ENCODE measurements at regions not wholly inside any gene's neighbourhood (a gene's known extent, or its start where the extent isn't known, plus 50 kb on each side); places are given as distances from the start of the nearest gene placed in this dataset.
"Not testable (repeated sequence)": the region's sequence is repeated elsewhere in the genome, so short reads cannot be mapped to it uniquely, and the experiment has no call there.

DNA sequence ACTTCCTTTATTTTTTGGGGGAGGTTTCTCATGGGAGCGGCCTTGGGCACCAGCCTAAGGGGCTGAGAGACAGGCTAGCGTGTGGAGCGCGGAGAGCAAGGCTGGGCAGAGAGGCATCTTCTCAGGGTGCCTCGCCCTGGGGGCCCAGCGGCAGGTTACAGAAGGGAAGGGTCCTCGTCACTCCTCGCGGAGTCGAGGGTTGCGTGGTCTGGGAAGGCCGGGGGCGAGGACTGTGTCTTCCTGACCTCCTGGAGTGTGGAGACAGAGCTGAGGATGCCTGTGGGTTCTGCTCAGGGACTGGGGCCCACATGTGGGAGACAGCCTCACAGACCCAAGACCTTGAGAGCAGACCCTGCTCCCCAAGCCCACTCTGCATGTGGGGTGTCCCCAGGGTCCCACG lies 79.6 kb upstream of the LRPAP1 start:
- no peak for DNase-seq

DNA sequence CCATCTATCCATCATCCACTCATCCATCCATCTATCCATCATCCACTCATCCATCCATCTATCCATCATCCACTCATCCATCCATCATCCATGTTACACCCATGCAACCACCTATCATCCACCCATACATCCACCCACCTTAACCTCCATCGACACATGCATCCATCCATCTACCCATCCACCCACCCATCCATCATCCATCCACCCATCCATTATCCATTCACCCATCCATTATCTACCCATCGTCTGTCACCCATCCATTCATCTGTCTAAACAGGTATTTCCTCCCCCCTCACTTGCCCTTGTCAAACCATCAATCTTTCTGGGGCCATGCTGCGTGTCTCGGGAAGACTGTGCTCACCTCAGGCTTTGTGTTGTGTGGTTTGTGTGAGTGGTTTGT lies 78.6 kb upstream of the LRPAP1 start:
- not testable (repeated sequence) for DNase-seq

DNA sequence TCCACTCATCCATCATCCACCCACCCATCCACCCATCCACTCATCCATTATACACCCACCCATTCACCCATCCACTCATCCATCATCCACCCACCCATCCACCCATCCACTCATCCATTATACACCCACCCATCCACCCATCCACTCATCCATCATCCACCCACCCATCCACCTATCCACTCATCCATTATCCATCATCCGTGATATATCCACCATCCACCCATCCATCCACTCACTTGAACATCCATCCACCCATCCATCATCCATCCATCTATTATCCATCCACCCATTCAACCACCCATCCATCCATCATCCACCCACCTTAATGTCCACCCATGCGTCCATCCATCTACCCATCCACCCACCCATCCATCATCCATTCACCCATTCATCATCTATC lies 77.7 kb upstream of the LRPAP1 start:
- DNase-seq, result not testable (repeated sequence)

DNA sequence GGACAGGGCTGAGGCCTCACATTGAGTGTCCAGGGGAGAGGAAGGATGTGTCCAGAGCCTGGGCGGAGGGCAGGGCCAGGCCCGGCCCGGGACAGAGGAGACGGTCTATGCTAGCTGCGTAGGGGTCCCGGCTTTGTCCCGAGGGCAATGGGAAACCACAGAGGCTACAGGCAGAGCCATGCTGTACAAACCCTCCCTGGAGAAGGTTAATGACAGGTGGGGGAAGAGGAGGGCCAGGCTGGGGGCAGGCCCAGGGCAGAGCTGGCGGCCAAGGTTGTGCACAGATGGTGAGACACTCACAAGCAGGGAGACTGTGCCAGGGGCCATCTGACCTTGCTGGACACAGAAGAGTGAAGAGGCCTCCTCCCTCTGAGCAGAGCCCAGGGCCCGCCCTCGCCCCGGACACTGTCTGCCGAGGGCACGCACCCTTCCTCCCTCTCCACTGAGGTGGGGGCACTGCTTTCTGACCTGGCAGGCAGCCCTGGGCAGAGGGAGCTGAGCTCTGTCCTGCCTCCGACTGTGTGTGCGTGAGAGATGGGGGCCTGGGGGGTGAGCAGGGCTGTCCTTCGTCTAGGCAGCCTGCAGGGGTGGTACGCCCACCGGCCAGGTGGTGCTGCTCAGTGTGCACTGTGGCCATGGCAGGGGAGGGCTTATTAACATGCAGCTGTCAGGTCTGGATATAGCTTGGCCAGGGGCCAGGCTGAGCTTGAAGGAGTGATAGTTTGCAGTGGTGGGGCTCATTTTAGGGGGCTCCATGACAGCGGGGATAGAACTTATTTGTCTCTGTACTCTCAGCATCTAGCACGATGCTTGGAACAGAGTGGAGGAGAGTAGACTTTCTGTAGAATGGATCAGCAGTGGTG lies 75.7 kb upstream of the LRPAP1 start:
- no peak for DNase-seq

DNA sequence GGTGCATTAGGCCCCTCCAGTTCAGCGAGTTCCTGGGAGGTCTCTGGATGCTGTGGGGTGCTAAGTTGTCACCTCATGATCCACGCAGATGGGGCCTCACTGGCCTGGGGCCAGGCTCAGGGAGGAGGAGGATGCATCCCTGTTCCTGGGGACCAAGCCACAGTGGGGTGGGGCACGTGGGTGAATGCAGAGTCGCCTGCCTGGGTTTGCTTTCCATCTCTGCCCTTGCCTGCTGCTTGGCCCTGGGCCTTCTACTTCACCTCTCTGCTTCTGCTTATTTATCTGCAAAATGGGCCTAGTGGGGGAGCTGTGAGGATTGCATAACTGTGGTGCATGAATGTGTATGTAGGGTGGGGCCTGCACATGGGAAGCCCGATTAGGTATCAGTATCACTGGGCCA lies 74.6 kb upstream of the LRPAP1 start:
- DNase-seq, result not testable (repeated sequence)

DNA sequence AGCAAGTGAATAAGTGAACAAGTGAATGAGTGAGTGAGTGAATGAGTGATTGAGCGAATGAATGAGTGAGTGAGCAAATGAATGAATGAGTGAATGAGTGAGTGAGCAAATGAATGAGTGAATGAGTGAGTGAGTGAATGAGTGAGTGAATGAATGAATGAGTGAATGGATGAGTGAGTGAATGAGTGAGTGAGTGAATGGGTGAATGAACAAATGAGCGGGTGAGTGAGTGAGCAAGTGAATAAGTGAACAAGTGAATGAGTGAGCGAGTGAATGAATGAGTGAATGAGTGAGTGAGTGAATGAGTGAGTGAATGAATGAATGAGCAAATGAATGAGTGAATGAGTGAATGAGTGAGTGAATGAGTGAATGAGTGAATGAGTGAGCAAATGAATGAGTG lies 74.0 kb upstream of the LRPAP1 start:
- not testable (repeated sequence) for DNase-seq

DNA sequence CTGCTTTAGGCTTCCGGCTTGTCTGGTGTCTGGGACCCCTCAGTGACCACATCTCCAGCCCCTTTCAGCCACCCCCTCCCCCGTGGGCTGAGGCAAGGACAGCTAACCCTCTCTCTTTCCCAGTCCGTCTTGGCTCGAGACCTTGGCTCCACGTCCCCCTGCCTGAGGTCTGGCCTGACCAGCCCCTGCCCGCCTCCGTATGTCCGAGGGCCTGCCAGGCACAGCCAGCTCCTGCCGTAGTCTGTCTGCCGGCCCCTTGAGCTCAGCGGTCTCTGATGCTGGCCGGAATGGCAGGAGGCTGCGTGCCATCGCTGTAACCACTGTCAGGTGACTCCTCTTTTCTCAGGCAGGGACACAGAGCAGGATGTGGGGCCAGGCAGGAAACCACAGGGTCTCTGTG lies 73.3 kb upstream of the LRPAP1 start:
- no peak for DNase-seq

DNA sequence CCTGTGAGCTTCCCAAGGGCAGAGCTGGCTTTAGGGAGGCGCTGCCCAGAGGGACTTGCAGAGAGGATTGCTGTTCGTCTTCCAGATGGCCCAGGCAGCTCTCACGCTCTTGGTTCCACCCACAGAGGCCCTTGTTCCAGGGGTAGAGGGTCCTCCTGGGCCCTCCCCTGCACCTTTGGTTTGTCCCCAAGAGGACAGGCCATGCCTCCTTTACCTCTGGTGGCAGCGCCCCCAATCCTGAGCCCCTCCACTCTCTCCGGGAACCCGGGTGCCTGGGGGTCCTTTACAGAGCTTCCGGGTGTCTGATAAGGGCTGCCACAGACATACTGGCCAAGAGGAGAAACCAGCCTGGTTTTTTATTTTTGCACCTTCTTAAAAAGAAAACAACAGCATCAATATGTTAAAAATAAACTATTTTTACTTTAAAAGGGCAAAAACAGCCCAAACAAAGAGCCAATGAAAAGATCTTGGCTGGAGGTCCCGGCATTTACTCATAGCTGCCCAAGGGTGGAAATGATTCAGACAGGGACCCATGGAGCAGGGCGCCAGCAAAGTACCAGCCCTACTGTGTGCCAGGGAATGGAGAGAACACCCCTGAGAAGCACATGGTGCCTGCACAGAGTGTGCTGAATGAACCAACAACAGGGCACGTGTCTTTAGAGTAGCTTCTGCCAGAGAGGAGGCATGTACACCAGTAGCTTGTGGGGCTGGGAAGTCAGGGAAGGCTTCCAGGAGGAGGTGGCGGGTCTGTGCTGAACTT lies 70.8 kb upstream of the LRPAP1 start:
- DNase-seq, result not testable (repeated sequence)

DNA sequence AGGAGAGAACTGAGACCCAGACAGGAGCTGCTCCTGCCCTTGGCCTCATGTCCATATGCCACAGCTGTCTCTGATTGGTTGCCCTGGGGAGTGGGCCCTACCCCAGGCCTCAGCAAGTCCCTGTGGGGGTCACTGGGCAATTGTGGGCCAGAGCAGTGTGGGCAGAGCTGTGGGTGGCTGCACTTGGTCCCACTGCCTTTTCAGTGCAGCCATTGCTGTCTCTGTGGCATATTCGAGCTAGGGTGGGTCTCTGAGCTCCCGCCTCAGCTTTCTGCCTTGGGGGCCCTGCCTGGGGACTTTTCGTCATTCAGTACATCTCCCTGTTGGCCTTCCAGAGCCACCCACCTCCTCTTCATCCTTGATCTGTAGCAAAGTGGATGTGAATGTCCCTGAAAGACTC lies 69.8 kb upstream of the LRPAP1 start:
- DNase-seq, result no peak

DNA sequence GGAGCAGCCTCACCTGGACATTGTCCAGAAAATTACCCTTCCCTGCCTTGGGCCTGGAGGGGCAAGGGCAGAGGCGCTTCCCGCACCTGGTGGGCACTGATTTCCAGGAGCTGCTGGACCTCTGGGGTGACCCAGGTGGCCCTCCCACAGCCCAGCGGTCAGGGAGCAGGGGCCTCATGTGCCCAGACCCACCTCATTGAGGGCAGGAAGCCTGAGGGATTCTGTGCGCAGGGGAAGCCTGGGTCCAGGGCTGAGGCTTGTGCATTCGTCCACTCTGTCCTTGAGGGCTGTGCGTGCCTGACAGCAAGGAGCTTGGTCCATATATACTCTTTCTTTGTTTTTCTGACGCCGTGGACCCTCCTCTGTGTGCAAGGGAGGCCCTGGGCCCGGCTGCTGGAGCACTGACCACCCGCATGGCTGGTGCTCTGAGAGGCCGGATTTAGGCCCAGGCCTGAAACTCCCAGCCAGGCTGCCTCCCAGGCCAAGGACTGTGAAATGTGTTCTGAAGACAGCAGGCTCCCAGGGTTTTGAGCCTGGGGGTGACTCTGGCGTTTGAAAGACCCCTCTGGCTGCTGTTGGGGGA lies 69.0 kb upstream of the LRPAP1 start:
- DNase-seq, result not testable (repeated sequence)

DNA sequence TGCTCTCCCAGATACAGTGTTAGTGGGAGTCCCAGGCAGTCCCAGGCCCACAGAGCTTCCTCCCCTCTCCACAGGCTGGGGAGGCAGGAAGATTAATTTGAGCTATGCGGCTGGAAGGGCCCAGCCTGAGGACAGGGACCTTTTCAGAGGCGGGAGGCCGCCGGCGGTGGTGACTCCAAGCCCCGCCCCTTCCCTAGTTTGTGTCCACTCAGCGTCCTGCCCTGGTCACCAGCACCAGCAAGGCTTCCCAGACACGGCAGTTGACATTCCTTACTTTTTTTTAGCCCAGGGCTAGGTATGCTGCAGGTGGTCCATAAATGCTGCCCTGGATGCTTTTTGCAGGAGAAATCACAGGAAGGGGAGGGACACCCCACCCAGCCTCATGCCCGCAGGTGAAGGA lies 67.7 kb upstream of the LRPAP1 start:
- DNase-seq, result no peak

DNA sequence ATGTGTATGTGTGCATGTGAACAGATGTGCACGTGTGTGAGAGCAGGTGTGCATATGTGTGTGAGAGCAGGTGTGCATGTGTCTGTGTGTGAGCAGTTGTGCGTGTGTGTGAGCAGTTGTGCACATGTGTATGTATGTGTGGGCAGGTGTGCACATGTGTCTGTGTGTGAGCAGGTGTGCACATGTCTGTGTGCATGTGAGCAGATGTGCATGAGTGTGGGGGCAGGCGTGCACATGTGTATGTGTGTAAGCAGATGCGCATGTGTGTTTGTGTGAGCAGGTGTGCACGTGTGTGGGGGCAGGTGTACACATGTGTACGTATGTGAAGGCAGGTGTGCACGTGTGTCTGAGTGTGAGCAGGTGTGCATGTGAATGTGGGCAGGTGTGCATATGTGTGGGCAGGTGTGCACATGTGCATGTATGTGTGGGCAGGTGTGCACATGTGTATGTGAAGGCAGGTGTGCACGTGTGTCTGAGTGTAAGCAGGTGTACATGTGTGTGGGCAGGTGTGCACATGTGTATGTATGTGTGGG lies 66.5 kb upstream of the LRPAP1 start:
- DNase-seq, result no peak

DNA sequence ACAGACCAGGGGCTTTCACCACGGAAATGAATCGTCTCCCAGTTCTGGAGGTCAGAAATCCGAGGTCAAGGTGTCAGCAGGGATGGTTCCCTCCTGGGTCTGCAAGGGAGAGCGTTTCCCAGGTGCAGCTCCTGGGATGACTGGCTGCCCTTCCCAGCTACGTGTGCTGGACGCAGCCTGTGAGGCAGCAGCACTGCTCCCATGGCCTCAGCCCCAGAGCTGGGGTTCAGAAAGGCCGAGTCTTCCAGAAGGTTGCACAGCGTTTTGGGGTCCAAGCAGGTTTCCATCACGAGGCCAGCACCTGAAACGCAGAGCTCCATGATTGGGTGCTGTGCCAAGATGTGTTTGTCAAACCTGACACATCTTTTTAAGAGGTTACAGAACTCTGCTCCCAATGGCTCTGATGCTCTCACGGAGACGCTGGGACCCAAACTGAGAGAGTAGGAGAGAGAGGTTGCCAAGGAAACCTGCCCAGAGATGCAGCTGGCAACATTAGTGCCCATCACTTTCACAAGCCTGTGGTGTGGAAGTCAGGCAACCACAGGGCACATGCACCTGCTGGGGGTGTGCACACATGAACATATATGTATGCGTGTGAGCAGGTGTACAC lies 65.8 kb upstream of the LRPAP1 start:
- DNase-seq, result not testable (repeated sequence)

DNA sequence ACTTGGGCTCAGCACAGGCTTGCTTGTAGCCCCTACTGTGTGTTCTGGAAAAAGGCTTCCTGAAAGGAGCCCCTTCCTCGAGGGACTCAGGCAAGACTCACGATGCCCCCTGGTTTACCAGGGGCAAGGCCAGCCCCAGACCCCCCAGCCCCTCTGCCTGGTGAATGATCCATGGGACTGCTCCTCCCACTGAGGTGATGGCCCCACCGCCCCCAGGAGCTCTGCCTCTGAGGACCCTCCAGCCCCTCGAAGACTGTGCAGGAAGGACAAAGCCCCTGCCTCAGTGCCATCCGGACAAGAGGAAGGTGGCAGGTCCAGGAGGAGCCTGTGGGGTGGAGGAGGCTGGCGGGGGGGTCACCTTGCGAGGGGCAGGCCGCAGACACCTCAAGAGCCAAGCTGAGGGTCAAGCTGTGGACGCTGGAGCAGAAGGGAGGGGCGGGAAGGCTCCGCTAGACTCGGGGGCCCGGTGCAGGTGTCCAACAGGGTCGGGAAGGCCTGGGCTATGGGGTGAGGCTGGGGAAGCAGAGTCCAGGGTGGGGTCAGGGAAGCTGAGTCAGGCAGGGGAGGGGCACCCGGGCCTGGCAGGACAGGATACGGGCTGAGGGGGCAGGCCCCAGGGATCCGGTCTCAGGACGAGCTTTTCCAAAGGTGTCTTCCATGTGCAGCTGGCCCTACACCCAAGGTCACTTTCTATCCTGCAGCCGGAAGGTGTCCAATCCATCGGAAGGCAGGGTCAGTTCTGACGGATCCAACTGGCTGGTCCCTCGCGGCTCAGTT lies 64.9 kb upstream of the LRPAP1 start:
- not testable (repeated sequence) for DNase-seq

DNA sequence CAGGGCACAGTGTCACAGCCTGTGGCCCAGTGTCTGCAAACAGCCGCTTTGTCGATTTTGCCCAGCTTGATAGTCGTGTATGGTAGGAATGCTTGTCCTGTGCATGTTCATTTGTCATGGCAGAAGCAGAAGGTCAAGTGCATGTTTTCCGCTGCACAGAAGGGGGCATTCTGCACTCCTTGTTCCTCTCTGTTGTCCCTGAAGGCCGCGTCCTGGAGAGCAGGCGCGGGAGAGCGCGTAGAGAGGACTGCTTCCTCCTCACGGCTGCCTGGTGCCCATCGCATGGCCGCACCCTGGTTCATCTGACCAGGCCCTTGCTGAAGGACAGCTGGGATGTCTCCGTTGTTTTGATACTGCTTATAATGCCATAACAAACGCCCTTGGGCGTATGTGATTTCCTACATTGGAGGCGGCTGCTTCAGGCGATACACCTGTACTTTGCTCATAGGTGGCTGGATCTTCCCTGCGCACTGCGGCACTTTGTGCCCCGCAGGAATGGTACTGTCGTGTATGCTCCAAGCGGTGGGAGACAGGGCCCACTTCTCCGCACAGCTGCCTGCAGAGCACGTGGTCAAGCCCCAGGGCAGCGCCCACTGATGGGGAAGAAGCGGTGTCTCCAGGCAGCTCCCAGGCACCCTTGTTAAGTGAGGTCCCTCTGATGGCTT lies 63.5 kb upstream of the LRPAP1 start:
- not testable (repeated sequence) for DNase-seq

DNA sequence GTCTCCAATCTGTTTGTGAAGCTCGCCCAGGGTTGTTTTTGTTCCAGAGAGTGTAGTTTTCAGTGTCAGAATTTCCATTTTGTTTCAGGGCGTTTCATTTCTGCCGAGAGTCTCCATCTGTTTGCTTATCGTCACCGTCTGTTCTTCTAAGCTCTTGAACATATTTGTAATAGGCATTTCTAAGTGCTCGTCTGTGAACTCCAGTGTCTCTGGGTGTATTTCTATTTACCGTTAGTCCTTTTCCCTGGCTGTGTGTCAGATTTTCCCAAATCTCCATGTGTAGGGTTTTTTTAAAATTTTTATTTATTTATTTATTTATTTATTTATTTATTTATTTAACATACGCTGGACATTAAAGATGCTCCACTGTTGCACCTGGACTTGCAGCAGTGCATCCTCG lies 62.5 kb upstream of the LRPAP1 start:
- not testable (repeated sequence) for DNase-seq

DNA sequence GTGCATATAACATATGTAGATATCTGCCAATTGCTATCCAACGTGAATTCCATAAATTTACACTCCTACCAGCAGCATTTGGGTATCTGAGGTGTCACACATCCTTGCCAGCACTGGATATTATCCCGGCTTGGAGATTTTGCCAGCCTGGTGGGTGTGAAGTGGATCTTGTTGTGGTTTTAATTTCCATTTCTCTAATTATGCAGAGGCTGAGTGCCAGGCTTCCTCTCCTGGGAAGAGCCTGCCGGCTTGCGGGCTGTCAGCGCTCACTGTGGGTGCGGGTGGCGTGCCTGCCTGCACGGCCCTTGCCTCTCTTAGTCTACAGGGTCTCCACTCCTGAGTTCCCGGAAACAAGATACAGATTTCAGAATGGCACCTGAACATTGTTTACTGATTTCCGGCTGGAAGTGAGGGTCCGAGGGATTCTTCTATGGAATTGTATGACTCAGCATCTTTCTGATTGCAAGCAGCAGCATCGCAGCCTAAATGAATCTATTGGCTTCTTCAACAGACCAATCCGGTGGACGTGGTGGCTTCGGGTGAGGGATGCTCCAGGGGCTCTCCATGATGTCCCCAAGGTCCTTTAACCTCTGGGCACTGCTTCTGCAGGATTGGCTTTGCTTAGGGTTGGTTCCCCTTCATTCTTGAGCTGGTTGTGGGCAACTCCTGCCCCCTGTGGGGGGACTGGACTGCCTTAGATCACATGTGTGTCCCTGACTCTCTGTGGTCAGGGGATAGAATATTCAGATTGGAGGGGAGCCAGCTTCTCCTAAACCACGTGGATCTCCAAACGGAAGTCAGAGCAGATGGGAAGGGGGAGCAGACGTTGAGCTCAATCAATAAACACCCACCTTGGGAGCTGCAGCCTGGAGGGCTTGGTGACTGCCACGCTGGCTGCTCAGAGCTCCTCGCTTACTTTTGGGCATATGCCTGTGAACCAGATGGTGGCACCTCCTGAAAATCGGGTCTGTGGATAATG lies 58.0 kb upstream of the LRPAP1 start:
- not testable (repeated sequence) for DNase-seq

DNA sequence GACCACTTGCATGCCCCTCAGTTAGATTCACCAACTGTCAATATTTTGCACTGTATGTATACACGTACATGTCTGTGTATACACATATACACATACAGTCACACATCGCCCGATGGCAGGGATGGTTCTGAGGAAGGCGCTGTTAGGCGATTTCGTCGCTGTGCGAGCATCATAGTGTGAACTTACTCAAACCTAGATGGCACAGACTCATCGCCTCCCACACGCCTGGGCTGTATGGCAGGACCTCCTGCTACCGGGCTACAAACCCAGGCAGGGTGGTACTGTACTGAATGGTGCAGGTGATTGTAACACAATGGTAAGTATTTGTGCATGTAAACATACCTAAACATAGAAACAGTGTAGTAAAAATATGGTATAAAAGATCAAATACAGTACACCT lies 57.2 kb upstream of the LRPAP1 start:
- DNase-seq, result not testable (repeated sequence)

DNA sequence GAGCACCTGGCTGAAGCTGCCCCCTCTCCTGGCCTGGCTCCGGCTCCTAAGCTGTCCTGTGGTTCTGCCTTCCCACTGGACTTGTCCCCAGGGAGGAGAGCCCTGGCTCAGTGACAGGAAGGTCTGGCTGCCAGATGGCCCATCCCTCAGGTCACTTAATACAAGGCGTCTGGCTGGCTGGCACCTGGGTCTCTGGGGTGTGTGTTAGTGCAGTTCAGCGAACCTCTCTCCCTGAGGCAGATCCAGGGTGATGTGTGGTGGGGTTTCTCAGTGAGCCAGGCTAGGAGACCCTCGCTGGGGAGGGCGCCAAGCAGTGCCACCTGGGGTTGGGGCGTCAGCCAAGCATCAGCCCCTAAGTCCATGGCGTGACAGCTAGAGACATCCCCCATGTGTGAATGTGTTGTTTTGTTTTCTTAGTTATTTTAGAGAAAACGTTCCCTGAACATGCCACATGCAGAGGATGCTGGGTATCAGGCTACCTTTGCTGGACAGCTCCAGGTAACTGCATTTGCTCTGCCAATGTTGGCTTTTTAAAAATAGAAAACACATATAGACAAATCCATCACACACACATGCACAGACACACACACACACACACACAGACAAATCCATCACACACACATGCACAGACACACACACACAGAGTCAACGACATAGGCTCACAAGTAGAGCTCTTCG lies 56.4 kb upstream of the LRPAP1 start:
- not testable (repeated sequence) for DNase-seq

DNA sequence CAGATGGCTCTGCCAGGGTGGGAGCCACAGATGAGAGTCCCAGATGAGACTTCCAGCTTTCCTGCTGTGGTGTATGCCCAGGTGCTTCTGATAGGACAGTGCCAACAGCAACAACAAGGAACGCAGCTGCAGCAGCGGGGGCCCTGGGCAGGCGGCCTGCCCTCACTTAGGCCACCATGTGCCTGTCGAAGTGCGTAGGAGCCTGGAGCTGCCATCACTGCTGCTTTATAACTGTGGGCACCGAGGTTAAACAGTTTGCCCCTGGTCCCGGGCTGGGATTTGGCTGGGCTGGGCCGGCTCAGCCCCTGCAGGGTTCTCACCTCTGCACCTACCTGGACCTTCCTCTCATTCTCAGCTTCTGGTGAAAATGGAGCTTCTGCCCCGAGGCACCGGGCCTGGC lies 54.4 kb upstream of the LRPAP1 start:
- DNase-seq, result not testable (repeated sequence)
